NB4 (cell line): ENCODE measurements at regions not wholly inside any gene's neighbourhood (a gene's known extent, or its start where the extent isn't known, plus 50 kb on each side); places are given as distances from the start of the nearest gene placed in this dataset.
A peak's percentile ranks its signal among the peaks of the same experiment; 100 is the strongest.
"Not testable (repeated sequence)": the region's sequence is repeated elsewhere in the genome, so short reads cannot be mapped to it uniquely, and the experiment has no call there.

Experiments used
- DNase-seq: peaks from one replicate; pipeline ENCODE4 v3.0.0; 2010; ENCODE audit warnings: low read depth
- H3K4me3 ChIP-seq: one replicate; pipeline ENCODE4 v1.5.1; 2011; ENCODE audit warnings: mild to moderate bottlenecking, low read depth, low read length, moderate library complexity
- MYC ChIP-seq: IDR thresholded peaks from 2 replicates; pipeline ENCODE4 v1.6.1; 2011; ENCODE audit warnings: low read depth, low read length
- POLR2A ChIP-seq: IDR thresholded peaks from 2 replicates; pipeline ENCODE4 v1.6.1; 2011; ENCODE audit warnings: mild to moderate bottlenecking; ENCODE audit not compliant: insufficient read length; ENCODE audit errors: extremely low read depth
- TF ChIP-seq, protein P1 (sequence below): IDR thresholded peaks from 2 replicates; pipeline ENCODE4 v1.6.1; 2011; ENCODE audit warnings: low read depth, low read length
- TF ChIP-seq, protein P2 (sequence below): IDR thresholded peaks from one replicate; pipeline ENCODE4 v1.5.1; 2012; ENCODE audit warnings: low read depth, low read length

- H3K4me3 ChIP-seq: no peak overlapping the region
- no peak for TF ChIP-seq MYC
- TF ChIP-seq, protein P1, sequence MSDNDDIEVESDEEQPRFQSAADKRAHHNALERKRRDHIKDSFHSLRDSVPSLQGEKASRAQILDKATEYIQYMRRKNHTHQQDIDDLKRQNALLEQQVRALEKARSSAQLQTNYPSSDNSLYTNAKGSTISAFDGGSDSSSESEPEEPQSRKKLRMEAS: no peak
- no peak for TF ChIP-seq POLR2A
- TF ChIP-seq, protein P2, sequence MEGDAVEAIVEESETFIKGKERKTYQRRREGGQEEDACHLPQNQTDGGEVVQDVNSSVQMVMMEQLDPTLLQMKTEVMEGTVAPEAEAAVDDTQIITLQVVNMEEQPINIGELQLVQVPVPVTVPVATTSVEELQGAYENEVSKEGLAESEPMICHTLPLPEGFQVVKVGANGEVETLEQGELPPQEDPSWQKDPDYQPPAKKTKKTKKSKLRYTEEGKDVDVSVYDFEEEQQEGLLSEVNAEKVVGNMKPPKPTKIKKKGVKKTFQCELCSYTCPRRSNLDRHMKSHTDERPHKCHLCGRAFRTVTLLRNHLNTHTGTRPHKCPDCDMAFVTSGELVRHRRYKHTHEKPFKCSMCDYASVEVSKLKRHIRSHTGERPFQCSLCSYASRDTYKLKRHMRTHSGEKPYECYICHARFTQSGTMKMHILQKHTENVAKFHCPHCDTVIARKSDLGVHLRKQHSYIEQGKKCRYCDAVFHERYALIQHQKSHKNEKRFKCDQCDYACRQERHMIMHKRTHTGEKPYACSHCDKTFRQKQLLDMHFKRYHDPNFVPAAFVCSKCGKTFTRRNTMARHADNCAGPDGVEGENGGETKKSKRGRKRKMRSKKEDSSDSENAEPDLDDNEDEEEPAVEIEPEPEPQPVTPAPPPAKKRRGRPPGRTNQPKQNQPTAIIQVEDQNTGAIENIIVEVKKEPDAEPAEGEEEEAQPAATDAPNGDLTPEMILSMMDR: no peak
- DNase-seq: peak; percentile 6
These were observed 1638.8 kb upstream of the PCDH7 start for GRCh38 chr4:29081234-29081955.

DNA sequence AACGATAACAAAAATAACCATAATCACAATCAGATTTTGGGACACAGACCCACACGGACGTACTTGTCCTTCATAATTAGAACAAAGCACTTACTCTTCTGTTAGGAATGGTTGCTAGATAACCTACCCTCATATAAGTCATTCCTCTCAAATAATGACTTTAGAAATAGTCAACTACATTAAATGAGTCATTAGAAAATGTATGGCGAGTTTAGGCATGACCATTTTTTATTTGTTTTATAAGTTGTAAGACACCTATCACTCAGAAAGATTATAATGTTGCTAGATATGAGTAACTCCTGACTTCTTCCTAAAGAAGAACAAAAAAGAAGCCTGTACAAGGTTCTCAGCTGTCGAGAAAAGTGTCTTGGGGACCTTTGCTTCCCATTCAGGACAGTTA is 1637.5 kb upstream of the PCDH7 start:
- DNase-seq: no peak
- TF ChIP-seq, protein P2: no peak
- TF ChIP-seq MYC: no peak
- TF ChIP-seq, protein P1: no peak
- no peak for TF ChIP-seq POLR2A

DNA sequence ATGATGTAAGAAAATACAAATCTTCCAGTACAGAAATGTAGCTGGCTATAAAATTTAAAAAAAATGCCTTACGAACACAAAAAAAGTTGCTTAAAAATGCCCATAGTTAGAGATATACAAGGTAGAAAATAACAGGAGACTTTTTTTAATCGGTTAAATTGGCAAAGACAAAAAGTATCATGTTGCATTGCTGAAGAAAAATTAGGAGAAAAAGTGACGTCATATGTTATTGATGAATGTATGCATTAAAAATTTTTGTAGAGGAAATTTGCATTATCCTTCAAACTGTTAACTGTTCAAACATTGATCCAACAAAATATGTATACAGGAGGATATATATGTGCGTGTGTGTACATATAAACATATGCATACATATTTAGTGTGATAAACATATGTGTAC is 1634.4 kb upstream of the PCDH7 start:
- TF ChIP-seq POLR2A (no peak), MYC (no peak)
- TF ChIP-seq, protein P1: no peak
- TF ChIP-seq, protein P2: no peak
- no peak for DNase-seq

More for the DNA sequence above, 1637.5 kb upstream of the PCDH7 start:
- H3K4me3 ChIP-seq: no peak overlapping the region

DNA sequence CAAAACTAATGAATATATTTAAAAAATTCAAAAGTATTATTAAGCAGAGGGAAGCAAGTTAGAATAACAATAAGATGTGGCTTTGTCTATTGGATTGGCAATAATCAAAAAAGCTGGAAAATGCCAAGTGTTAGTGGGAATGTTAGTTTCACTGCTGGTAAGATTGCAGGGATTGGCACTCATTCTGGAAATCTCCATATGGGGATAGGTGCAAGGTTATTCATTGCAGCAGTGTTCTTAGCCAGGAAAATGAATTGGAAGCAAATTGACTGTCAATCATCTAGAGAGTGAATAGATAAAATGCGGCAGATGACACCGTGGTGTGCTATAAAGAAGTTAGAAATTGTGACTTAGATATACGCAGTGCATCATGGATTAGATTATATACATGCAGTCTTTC is 1615.5 kb upstream of the PCDH7 start:
- H3K4me3 ChIP-seq: no peak overlapping the region
- TF ChIP-seq MYC: no peak
- TF ChIP-seq, protein P2: no peak
- TF ChIP-seq POLR2A: no peak
- TF ChIP-seq, protein P1: no peak

More for the DNA sequence above, 1634.4 kb upstream of the PCDH7 start:
- no peak overlapping the region for H3K4me3 ChIP-seq

GRCh38 chr4:29113960-29114359 is 1606.2 kb upstream of the PCDH7 start:
- H3K4me3 ChIP-seq: no peak overlapping the region
- DNase-seq: no peak
- no peak for TF ChIP-seq MYC
- TF ChIP-seq, protein P2: no peak
- no peak for TF ChIP-seq POLR2A

More for the DNA sequence above, 1615.5 kb upstream of the PCDH7 start:
- no peak for DNase-seq

GRCh38 chr4:29117231-29117722 is 1602.9 kb upstream of the PCDH7 start:
- DNase-seq, H3K4me3 ChIP-seq: not testable (repeated sequence)
